COR-L47 (cell line): ENCODE measurements at regions not wholly inside any gene's neighbourhood (a gene's known extent, or its start where the extent isn't known, plus 50 kb on each side); places are given as distances from the start of the nearest gene placed in this dataset.
A peak's percentile ranks its signal among the peaks of the same experiment; 100 is the strongest.

Experiments
- DNase-seq: peaks from one replicate; lab custom pipeline; 2025; lab: John Stamatoyannopoulos, UW

DNA sequence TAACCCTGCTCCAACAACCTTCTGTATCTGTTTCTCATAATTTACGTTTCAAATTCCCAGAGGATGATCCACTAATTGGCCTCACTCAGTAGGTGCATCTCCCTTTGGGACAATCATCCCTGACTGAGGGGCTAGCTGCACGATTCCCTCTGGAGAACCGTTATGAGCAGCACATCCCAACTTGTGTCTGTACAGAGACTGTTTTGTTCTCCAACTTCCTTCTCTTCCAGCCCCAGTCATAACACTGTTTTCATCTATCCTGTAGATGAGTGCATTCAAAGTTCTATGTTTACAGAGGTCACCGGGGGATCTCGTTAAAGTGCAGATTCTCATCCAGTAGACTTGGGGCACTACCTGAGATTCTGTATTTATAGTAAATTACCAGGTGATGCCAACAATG, 187.2 kb downstream of the REEP3 start:
- no peak for DNase-seq

DNA sequence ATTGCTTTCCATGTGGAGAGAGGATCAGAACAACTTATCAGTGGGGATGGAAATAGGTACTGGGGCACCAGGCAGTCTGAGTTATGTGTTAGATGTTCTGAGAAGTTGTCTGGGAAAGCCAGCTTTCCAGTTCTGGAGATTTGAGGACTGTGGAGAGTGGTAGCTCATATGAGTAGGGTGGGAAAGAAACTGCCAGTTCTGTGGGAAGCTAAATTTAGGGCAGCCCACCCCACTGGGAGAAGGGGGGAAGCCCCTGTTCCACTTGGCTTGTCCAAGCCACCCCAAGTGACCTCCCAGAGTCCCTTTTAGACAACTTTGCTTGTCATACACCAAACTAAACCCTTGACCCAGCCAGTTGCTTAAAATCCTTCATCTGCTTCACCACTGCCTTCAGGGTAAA, 189.5 kb downstream of the REEP3 start:
- no peak for DNase-seq

DNA sequence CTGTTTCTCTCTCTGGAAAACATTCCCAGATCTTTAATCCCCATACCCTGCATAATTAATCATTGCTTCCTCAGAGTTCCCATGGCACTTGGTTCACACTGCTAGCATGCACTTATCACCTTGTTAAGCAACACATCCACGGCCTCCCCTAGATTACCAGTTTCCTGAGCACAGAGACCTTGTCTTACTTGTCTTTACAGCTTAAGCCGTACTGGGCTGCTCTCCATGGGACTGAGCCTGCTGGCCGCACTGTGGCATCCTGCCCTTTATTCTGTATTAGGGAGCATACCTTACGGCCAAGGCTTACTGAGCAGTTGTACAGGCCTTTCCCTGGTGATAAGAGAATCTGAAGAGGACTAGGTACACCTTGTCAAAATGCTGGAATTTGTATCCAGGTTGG, 190.2 kb downstream of the REEP3 start:
- no peak for DNase-seq

DNA sequence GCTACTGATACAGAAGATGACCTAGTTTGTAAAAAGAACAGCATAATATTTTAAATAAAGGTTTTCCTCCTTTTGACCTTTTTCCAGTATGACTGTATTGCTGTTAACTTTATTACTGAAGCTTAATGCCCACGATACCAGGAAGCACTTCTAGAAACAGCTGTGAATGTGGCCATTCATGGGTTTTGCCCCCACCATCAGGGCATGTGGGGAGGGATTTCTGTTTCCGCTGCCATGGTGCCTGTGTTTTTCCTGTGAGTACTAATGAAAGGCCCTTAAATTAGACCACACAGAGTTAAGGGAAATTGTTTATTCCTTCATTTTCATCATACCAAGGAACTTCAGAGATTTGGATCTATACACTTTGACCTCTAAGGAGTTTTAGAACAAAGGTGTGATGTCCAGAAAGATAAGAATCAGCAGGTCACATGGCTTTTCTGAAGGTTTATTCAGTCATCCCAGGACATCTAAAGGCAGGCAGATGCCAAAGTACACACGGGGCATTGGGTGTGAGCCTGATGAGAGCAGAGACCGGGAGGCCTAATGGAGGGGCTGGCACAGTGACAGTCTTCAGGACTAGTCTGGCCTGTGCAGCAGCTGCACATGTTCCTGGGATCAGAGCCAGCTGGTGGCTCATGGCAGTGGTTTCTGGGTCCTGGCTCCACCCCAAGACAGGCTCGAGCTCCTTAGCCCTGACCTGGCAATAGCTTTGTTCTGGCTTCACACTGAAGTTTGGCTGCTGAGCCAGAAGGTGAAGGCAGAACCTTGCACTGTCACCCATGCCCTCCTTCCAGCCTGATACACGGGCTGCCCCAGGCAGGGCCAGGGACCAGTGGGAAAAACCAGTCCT, 190.9 kb downstream of the REEP3 start:
- peak; percentile 100 for DNase-seq

DNA sequence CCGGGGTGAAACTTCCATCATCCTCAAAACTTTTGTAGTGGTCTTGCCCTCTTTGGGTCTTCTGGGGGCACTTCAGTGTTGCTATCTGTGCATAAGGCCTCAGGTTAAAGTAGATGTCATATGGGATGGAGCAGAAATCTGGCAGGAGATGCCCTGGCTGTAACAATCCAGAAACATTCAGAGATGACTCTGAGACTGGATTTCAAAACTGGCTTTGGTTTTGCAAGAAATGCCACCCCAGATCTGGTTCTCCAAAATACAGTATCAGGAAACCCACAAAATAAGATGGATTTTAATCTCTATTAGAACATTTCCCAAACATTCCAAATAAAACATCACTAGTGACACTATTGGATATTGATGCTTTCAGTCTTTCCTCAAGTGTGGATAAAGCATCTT, 191.5 kb downstream of the REEP3 start:
- no peak for DNase-seq

DNA sequence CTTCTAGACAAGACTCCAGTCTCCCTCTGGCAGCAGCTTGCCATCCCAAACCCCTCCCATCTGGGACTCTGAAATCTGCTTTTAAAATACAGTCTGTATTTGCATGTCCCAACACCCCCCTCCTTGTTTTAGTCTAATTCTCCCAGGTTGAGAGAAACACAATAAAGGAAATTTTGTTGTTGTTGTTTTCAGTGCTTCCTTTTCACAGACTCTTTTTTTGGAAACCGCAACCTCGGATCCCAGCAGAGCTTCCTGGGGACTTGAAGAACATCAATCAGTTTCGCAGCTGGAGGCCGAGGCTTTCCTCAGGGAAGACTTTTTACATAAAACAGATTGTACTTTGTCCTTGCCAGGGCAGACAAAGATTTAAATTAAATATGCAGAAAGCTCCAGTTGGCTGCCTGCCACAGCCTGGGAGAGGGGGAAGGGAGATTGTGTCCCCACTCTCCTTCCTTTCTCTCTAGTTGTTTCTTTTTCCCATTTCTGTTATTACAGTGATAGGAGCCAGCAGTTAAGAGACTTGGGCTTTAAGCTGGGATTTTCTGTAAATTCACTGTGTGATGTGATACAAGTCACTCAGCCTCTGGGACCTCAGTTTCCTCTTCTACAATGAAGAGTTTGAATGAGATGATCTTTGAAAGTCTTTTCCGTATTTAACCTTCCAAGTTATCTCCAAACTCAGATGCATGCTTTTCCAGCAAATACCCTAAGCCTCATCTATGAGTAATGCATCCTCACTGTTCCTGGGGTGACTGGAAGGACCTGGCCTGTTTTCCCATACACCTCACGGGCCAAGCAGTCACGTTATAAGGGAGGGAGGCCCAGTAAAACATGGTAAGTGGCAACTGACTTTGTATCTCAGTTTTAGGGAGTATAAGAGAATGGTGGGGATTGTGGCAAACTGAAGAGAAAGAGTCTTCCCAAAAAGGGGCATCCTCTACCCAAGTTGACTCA, 192.3 kb downstream of the REEP3 start:
- DNase-seq: peak; percentile 99

DNA sequence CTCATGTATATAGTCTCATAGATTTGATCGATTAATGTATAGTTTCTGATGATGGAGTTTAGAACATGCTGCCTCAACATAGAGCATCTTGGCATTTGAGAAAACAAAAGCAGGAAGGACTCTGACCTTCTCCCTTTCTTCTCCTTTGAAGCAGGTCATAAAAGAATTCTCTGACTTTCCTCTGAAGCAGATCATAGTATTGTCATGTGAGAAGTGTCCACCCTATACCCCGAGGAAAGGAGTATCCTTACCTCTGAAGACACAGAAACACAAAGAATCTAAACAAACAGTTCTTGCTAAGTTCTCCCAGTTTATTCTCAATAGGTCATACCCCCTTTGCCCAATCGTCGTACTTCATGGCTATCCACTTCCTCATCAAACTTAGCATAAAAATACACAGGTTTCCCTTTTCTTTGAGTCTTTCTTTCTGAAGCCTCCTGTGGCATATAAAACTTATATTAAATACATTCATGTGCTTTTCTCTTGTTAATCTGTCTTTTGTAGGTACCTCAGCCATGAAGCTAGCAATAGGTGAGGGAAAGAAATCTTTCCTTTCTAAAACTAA, 194.9 kb downstream of the REEP3 start:
- no peak for DNase-seq

DNA sequence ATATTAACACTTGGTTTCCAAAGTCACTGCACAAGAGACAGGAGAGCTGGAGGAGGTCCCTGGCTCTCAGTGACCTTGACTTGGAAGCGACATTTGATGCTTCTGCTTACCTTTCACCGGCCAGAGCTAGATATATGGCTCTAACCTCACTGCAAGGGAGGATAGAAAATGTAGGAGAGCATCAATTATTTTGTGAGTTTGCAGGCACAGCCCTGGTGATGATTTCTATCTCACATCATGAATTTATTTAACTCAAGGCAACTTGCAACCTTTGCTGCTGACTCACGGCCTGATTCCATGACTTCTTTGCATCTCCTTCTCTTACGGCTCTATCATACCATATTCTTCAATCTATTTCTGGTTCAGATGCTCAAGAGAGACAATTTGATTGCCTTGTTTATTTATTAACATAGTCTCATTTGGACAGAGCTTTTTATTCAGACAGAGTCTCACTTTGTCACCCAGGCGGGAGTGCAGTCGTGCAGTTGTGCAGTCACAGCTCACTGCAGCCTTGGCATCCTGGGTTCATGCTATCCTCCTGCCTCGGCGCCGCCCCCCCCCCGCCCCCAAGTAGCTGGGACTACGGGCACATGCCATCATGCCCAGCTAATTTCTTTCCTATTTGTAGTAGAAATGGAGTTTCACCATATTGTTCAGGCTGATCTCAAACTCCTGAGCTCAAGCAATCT, 196.0 kb downstream of the REEP3 start:
- no peak for DNase-seq

DNA sequence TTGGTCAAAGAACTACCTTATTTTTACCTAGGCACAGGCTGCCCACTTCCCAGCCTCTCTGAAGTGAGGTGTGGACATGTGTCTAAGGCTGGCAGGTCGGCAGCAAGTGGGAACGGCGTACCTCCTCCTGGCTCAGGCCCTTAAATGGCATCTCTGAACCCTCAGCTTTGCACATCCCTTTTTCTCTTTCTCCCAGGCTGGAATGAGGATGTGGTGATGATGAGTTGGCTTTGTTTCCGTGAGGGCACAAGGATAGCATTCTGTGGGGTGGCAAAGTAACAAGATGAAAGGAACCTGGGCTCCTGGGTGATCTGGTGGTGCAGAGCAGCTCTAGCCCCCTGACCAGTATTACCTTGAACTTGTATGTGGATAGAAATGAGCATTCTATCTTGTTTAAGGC, 196.8 kb downstream of the REEP3 start:
- no peak for DNase-seq

DNA sequence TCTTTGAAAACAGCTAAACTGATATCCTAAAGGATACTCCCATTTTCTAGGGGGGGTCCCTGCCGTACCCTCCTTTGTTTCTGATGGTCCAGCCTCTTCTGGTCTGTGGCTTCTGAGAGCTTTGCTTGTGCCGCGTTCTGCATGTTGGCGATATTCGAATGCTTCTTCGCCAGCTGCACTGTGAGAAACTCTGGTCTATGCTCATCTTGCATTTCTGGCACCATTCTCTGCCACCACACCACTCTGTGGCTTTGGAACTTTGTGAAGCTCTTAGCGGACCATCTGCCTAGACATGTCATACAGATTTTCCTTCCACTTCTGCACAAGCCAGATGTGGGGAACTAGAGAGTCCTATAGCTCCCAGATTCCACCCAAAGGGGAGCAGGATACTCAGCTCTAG, 197.2 kb downstream of the REEP3 start:
- no peak for DNase-seq

DNA sequence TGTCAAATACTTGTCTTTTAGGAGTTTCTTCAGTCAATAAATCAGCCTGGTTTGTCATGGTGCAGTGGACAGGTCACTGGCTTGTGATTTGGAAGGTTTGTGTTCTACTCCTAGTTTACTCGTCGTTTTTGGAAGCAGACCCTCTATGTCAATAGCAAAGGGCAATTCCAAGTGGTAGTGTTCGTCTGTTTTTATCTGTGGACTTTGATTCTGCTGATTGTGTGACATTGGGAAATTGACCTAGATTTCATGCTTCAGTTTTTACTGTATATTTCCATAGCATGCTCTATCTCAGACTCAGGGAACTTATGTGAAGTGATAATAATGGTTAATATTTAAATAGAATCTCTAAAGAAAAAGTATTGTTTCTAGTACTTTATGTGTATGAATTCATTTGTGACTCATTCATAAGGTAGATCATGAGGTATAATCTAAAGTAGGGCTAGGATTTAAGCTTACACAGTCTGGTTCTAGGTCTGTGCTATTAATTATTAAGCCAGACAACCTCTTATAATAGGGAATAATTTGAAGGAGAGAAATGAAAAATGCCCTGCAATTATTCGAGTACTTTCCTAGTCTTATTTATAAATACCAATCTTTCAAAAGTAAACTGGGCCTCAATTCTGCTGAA, 198.1 kb downstream of the REEP3 start:
- DNase-seq: no peak

DNA sequence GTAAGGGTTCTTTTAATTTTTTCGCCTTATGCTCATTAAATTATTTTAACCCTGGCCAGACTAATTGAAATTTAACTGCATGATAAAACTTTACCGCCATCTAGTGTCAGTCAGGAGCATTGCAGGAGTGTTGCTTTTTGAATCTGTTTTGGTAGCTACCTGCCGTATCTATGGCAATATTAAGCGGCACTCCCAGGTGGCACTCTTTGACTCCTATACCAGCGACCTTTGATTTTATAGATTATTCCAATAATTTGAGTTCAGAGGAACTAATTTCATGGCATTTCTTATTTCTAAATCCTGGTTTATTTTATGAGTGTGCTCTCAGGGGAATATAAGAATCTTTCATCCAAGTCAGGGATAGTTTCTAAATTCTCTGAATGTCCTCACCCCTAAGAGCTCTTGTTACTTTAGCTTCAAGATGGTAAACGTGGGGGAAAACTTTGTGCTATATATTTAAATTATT, 198.9 kb downstream of the REEP3 start:
- DNase-seq: peak; percentile 86

DNA sequence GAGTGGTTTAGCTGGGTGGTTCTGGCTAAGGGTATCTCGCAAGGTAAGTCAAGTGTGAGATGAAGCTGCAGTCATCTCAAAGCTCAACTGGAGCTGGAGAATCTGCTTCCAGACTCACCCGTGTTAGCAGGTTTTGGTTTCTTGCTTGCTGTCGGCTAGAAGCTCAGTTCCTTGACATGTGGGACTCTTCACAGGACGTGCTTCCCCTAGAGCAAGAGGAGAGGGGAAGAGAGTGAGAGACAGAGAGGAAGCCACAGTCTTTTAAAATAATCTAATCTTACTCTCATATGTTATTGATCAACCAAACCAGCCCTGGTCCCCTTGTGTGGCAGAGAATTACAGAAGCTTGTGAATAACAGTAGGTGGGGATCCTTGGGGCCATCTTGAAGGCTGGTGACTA, 199.5 kb downstream of the REEP3 start:
- DNase-seq: no peak

DNA sequence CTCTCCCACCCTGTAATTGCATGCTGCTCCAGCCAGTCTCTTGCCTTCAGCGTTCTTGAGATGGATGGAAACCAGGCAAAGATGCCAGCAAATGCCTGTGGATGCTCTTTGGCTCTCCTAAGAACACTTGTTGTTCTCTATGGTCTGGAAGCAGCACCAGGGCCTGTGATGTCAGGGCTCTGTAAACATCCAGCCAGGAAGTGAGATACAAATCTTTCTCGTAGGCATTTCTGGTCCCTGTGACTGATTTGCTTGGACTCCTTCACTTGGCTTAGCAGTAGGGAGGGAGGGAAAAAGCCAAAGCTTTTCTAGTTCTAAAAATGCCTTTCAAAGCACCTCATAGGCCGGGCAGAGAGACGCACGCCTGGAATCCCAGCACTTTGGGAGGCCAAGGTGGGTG, 201.3 kb downstream of the REEP3 start:
- no peak for DNase-seq

DNA sequence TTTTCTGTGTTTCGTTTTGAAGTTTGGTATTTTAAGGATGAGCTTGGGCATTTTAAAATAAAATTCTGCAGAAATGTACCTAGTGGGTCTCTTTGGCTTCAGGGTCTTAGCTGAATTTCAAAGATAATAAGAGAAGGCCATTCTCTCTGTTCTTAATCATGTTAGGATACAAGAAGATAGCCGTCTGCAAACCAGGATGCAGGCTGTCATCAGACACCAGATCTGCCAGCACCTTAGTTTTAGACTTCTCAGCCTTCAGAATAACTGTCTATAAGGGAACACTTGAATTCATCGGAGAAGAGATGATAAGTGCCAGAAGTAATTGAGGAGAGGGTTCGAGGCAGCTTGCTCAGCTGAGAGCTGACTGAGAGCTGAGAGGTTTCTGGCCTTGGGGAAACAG, 202.1 kb downstream of the REEP3 start:
- no peak for DNase-seq

DNA sequence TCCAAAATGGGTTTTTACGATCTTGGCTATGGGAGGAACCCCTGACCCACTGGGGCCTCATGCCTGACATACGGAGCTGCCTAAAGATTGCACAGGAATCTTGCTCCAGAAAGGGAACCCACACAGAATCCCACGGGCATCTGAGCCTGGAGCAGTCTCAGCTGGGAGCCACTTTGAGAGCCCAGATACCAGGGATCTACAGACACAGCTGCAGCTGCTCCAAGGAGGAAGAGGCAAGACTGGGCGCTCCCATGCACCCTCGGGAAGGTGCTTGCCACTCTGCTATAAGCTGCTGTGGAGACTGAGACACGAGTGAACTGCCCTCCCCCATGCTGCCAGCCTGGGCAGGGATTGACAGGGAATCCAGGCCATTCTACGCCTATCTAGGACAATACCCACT, 202.5 kb downstream of the REEP3 start:
- no peak for DNase-seq

DNA sequence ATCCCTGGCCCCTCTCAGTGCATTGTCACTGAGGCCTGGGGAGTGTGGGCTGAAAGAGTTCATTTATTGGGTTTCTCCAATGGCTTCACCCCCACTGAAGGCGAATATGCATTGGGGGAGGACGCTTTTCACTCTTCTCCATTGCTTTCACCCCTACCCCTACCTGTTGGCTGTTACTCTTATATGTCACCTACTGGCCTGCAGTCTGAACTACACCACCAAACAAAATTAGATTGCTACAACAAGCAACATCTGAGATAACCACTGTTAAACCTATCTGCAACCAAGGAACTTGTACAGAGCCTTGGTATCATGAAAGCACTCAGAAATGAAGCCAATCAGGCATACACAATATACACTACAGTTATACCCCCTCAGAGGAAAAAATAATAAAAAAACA, 203.7 kb downstream of the REEP3 start:
- no peak for DNase-seq

DNA sequence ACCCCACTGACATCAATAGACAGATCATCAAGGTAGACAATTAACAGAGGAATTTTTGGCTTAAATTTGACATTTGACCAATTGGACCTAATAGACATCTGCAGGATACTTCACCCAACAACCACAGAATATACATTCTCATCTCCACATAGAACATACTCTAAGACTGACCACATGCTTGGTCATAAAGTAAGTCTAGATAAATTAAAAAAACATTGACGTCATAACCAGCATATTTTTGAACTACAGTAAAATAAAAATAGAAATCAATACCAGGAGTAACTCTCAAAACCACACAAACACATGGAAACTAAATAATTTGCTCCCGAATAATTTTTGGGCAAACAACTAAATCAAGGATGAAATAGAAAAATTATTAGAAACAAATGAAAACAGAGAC, 205.7 kb downstream of the REEP3 start:
- DNase-seq: no peak

DNA sequence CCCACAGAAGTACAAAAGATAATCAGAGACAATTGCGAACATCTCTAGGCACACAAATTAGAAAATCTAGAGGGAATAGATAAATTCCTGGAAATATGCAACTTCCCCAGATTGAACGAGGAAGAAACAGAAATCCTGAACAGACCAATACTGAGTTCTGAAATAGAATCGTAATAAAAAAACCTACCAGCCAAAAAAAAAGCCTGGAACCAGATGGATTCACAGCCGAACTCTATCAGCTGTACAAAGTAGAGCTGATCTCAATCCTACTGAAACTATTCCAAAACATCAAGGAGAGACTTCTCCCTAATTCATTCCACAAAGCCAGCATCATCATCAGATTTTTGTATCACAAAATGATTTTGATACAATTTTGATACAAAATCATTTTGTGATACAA, 206.4 kb downstream of the REEP3 start:
- no peak for DNase-seq

DNA sequence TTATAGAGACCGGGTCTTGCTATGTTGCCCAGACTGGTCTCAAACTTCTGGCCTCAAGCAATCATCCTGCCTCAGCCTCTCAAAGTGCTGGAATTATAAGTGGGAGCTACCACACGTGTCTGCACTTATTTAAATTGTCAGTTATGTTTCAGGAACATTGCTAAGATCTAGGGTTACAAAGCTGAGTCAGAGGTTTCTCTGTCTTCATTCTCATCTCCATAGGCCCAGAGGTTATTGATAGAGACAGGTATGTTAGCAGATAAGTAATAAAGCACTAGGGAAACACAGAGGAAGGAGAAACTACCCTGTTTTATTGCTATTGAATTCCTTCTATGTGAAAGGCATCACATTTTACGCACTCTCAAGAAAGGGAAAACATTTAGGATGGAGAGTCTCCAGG, 214.1 kb downstream of the REEP3 start:
- DNase-seq: no peak

DNA sequence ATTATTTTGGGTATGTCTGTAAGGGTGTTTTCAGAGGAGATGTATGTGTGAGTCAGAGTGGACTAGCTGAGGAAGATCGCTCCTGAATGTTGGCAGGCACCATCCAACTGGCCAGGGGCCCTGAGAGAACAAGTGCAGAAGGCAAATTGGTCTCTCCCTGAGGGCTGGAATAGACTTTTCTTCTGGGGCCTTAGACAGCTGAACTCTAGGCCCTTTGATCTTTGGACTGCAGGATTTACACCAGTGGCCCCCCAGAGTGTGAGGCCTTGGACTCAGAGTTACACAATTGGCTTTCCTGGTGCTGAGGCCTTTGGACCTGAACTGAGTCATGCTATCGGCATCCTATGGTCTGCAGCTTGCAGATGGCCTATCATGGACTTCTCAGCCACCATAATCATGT, 217.2 kb downstream of the REEP3 start:
- no peak for DNase-seq
